WTC11 (cell line): ENCODE measurements at regions not wholly inside any gene's neighbourhood (a gene's known extent, or its start where the extent isn't known, plus 50 kb on each side); places are given as distances from the start of the nearest gene placed in this dataset.

ENCODE experiments used
- ATAC-seq: fragments of 200-7000 bp; cut with Tn5 transposase; 2 replicates; pipeline ENCODE4 v1.10.0; 2021; ENCODE audit warnings: mild to moderate bottlenecking, moderate library complexity
- CTCF ChIA-PET: fragments of 300-600 bp; sonication (Branson Sonifier 250); formaldehyde crosslinking; loops from one replicate; lab custom pipeline; 2021; ENCODE audit warnings: antibody characterized with exemption; lab: Charles Lee
- POLR2A ChIA-PET: fragments of 350-600 bp; sonication (Branson Sonifier 250); formaldehyde crosslinking; loops from one replicate; lab custom pipeline; 2021; ENCODE audit warnings: antibody characterized with exemption; lab: Charles Lee
- DNase-seq: peaks from one replicate; pipeline ENCODE4 v3.0.0; 2021; ENCODE audit warnings: low spot score
- H3K27ac Mint-ChIP-seq: 2 replicates; pipeline ENCODE4 v1.8.0; 2021; ENCODE audit warnings: mixed read lengths
- H3K27me3 Mint-ChIP-seq: 2 replicates; pipeline ENCODE4 v1.8.0; 2021; ENCODE audit warnings: low read depth, mild to moderate bottlenecking, moderate library complexity, mixed read lengths
- H3K36me3 Mint-ChIP-seq: 2 replicates; pipeline ENCODE4 v1.8.0; 2021; ENCODE audit warnings: mixed read lengths
- H3K4me1 Mint-ChIP-seq: 2 replicates; pipeline ENCODE4 v1.8.0; 2022; ENCODE audit warnings: mixed read lengths
- H3K4me3 Mint-ChIP-seq: 2 replicates; pipeline ENCODE4 v1.8.0; 2021; ENCODE audit warnings: mild to moderate bottlenecking, moderate library complexity, mixed read lengths
- H3K9me3 Mint-ChIP-seq: 2 replicates; pipeline ENCODE4 v1.8.0; 2021; ENCODE audit warnings: mixed read lengths
- AFF4 ChIP-seq: sonication (generic); formaldehyde crosslinking; IDR thresholded peaks from 2 replicates; pipeline ENCODE4 v1.8.1; 2023; ENCODE audit warnings: mild to moderate bottlenecking, missing genetic modification reagents, borderline replicate concordance
- ATF2 ChIP-seq: sonication (generic); formaldehyde crosslinking; IDR thresholded peaks from 2 replicates; pipeline ENCODE4 v1.8.1; 2022; ENCODE audit warnings: low read depth, missing genetic modification reagents, borderline replicate concordance
- CBFB ChIP-seq: sonication (generic); formaldehyde crosslinking; IDR thresholded peaks from 2 replicates; pipeline ENCODE4 v1.8.1; 2022; ENCODE audit warnings: mild to moderate bottlenecking, low read depth, missing genetic modification reagents
- CREM ChIP-seq: sonication (generic); formaldehyde crosslinking; IDR thresholded peaks from 2 replicates; pipeline ENCODE4 v1.8.1; 2022; ENCODE audit warnings: mild to moderate bottlenecking, missing genetic modification reagents, moderate library complexity
- ELF4 ChIP-seq: sonication (generic); formaldehyde crosslinking; IDR thresholded peaks from 2 replicates; pipeline ENCODE4 v1.8.1; 2022; ENCODE audit warnings: low read depth, mild to moderate bottlenecking, moderate library complexity, missing genetic modification reagents
- EMX1 ChIP-seq: fragments of 250-450 bp; sonication (Bioruptor Pico); IDR thresholded peaks from 2 replicates; pipeline ENCODE4 v1.8.0; 2021; ENCODE audit warnings: mild to moderate bottlenecking
- ERG ChIP-seq: fragments of 250-450 bp; sonication (Bioruptor Pico); IDR thresholded peaks from 2 replicates; pipeline ENCODE4 v1.8.0; 2021; ENCODE audit warnings: mild to moderate bottlenecking
- ESRRA ChIP-seq: sonication (generic); formaldehyde crosslinking; IDR thresholded peaks from 2 replicates; pipeline ENCODE4 v1.8.1; 2022; ENCODE audit warnings: mild to moderate bottlenecking, missing genetic modification reagents, borderline replicate concordance
- FOXJ3 ChIP-seq: sonication (generic); formaldehyde crosslinking; IDR thresholded peaks from 2 replicates; pipeline ENCODE4 v1.9.0; 2021; ENCODE audit warnings: missing genetic modification reagents, mild to moderate bottlenecking, borderline replicate concordance
- GTF2I ChIP-seq: fragments of 250-450 bp; sonication (Bioruptor Pico); conservative IDR thresholded peaks from 2 replicates; pipeline ENCODE4 v1.4.0; 2021; ENCODE audit warnings: mild to moderate bottlenecking
- IRF2 ChIP-seq: sonication (generic); formaldehyde crosslinking; IDR thresholded peaks from 2 replicates; pipeline ENCODE4 v1.8.0; 2022; ENCODE audit warnings: low read depth, missing genetic modification reagents, borderline replicate concordance
- JAZF1 ChIP-seq: fragments of 250-450 bp; sonication (Bioruptor Pico); IDR thresholded peaks from 2 replicates; pipeline ENCODE4 v1.9.0; 2021; ENCODE audit warnings: moderate library complexity, mild to moderate bottlenecking, inconsistent platforms
- JUN ChIP-seq: sonication (generic); formaldehyde crosslinking; IDR thresholded peaks from 2 replicates; pipeline ENCODE4 v1.8.0; 2023; ENCODE audit warnings: mild to moderate bottlenecking, missing genetic modification reagents
- NFATC4 ChIP-seq: fragments of 250-450 bp; sonication (Bioruptor Pico); IDR thresholded peaks from 2 replicates; pipeline ENCODE4 v1.9.0; 2021; ENCODE audit warnings: mild to moderate bottlenecking
- NFYB ChIP-seq: sonication (generic); formaldehyde crosslinking; conservative IDR thresholded peaks from 2 replicates; pipeline ENCODE4 v1.8.0; 2022; ENCODE audit warnings: low read depth, missing genetic modification reagents
- OVOL2 ChIP-seq: fragments of 250-450 bp; sonication (Bioruptor Pico); IDR thresholded peaks from 2 replicates; pipeline ENCODE4 v1.9.0; 2021; ENCODE audit warnings: mild to moderate bottlenecking, borderline replicate concordance
- TCF7 ChIP-seq: sonication (generic); formaldehyde crosslinking; IDR thresholded peaks from 2 replicates; pipeline ENCODE4 v1.8.0; 2022; ENCODE audit warnings: mild to moderate bottlenecking, low read depth, missing genetic modification reagents, moderate library complexity
- TEAD1 ChIP-seq: sonication (generic); formaldehyde crosslinking; IDR thresholded peaks from 2 replicates; pipeline ENCODE4 v1.8.0; 2022; ENCODE audit warnings: mild to moderate bottlenecking, missing genetic modification reagents
- ZNF281 ChIP-seq: sonication (generic); formaldehyde crosslinking; IDR thresholded peaks from 2 replicates; pipeline ENCODE4 v1.8.0; 2023; ENCODE audit warnings: mild to moderate bottlenecking, missing genetic modification reagents
- ZNF512 ChIP-seq: sonication (generic); formaldehyde crosslinking; IDR thresholded peaks from 2 replicates; pipeline ENCODE4 v1.8.1; 2022; ENCODE audit warnings: missing genetic modification reagents, borderline replicate concordance
- TF ChIP-seq, protein P1 (sequence below): sonication (generic); formaldehyde crosslinking; IDR thresholded peaks from 2 replicates; pipeline ENCODE4 v1.8.1; 2022; ENCODE audit warnings: low read depth, mild to moderate bottlenecking, moderate library complexity, missing genetic modification reagents, borderline replicate concordance

DNA sequence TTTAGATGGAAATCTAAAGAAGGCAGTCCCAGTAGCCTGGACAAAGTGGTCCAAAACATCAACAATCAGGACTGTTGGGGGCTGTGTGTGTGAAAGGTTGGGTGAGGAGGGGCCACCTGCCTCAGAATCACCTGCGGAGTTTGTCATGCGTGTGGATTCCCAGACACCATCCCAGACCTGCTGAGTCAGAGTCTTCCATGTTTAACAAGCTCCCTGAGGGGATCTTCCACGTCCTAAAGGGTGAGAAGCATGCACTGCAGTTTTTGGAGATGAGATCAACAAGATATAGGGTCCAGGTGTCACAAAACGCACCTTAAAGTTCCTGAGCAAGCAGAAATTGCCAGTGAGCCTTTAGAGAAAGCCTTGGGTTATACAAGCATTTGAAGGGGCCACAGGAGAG lies 207.0 kb upstream of the FAM9B start:
- H3K4me1 Mint-ChIP-seq, result peaks cover 2% of the 10 kb centered on the region; the same call in 1 of the 2 replicates
- no peak for ATAC-seq
- H3K27ac Mint-ChIP-seq, result no peak overlapping the region
- CTCF ChIA-PET, result no interaction called here
- no peaks in the 10 kb centered on the region for H3K36me3 Mint-ChIP-seq
- DNase-seq, result no peak
- TF ChIP-seq ERG (CRISPR knock-in tag), result no peak
- no peak for TF ChIP-seq ATF2 (CRISPR knock-in tag)
- TF ChIP-seq CREM (CRISPR knock-in tag), result no peak
- no peak for TF ChIP-seq NFYB (CRISPR knock-in tag)
- no peak for TF ChIP-seq ESRRA
- TF ChIP-seq JAZF1 (CRISPR knock-in tag), result no peak
- no peak for TF ChIP-seq ELF4 (CRISPR knock-in tag)
- no peaks in the 10 kb centered on the region for H3K9me3 Mint-ChIP-seq
- no peaks in the 10 kb centered on the region; the same call in 1 of the 2 replicates for H3K27me3 Mint-ChIP-seq
- no peak overlapping the region for H3K4me3 Mint-ChIP-seq
- POLR2A ChIA-PET, result no interaction called here

DNA sequence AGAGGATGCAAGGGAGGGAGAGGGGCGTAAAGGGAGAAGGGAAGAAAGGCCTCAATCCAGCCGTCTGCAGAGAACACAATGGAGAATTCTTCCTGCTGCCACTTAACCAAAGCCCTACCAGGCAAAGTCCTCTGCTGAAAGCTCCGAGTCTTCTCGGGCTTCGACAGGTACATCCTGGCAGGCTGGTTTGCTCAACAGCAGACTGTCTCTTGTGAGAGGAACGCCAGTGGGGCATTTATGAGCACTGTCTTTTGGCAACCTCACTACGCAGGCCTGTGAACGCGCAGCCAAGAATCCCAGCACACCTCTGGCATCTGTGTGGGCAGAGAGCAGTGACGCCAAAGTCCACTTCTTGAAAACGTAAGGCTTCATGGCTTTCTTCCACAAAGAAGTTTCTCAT lies 207.5 kb upstream of the FAM9B start:
- no peaks in the 10 kb centered on the region; the same call in 1 of the 2 replicates for H3K27me3 Mint-ChIP-seq
- H3K9me3 Mint-ChIP-seq, result no peaks in the 10 kb centered on the region
- peaks cover 2% of the 10 kb centered on the region; the same call in 1 of the 2 replicates for H3K4me1 Mint-ChIP-seq
- POLR2A ChIA-PET, result no interaction called here
- no peak overlapping the region for H3K4me3 Mint-ChIP-seq
- CTCF ChIA-PET, result no interaction called here
- no peaks in the 10 kb centered on the region for H3K36me3 Mint-ChIP-seq
- TF ChIP-seq ZNF512 (CRISPR knock-in tag), result no peak
- no peak for TF ChIP-seq GTF2I
- TF ChIP-seq AFF4 (CRISPR knock-in tag), result no peak
- TF ChIP-seq FOXJ3 (CRISPR knock-in tag), result no peak
- TF ChIP-seq, protein P1, sequence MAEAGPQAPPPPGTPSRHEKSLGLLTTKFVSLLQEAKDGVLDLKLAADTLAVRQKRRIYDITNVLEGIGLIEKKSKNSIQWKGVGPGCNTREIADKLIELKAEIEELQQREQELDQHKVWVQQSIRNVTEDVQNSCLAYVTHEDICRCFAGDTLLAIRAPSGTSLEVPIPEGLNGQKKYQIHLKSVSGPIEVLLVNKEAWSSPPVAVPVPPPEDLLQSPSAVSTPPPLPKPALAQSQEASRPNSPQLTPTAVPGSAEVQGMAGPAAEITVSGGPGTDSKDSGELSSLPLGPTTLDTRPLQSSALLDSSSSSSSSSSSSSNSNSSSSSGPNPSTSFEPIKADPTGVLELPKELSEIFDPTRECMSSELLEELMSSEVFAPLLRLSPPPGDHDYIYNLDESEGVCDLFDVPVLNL (CRISPR knock-in tag), result no peak
- no peak for TF ChIP-seq IRF2 (CRISPR knock-in tag)
- TF ChIP-seq TEAD1, result no peak
- no peak for TF ChIP-seq NFATC4 (CRISPR knock-in tag)
- no peak for TF ChIP-seq EMX1 (CRISPR knock-in tag)
- no peak for TF ChIP-seq CBFB (CRISPR knock-in tag)
- no peak for TF ChIP-seq ESRRA
- no peak for TF ChIP-seq JUN (CRISPR knock-in tag)
- TF ChIP-seq TCF7, result no peak
- no peak for TF ChIP-seq ZNF281 (CRISPR knock-in tag)
- TF ChIP-seq OVOL2 (CRISPR knock-in tag), result no peak
- no peak overlapping the region for H3K27ac Mint-ChIP-seq
- ATAC-seq (no peak), DNase-seq (no peak)
